Tibial artery (tissue), 4 donors: ENCODE measurements at regions not wholly inside any gene's neighbourhood (a gene's known extent, or its start where the extent isn't known, plus 50 kb on each side); places are given as distances from the start of the nearest gene placed in this dataset.

Experiments used
- DNase-seq, 2 donors: peaks; one replicate each; pipeline ENCODE4 v3.0.0-alpha.2; 2019
- H3K27ac ChIP-seq, 2 donors: fragments of 200-600 bp; sonication (generic) in 1 of 2; 1 replicate in 1 of 2; 2 replicates in 1 of 2; pipeline ENCODE4 v1.5.1; 2018 to 2019; ENCODE audit warnings: mild to moderate bottlenecking in 1 of 2
- H3K27me3 ChIP-seq, 2 donors: fragments of 200-600 bp; sonication (generic) in 1 of 2; one replicate each; pipeline versions ENCODE4 v1.5.1 to v1.6.0; 2016 to 2019
- H3K36me3 ChIP-seq, 3 donors: fragments of 200-600 bp; sonication (generic) in 2 of 3; one replicate each; pipeline ENCODE4 v1.5.1; 2016 to 2019; ENCODE audit warnings: mild to moderate bottlenecking in 2 of 3
- H3K4me1 ChIP-seq, 4 donors: fragments of 200-600 bp; sonication (generic) in 2 of 4; 1 replicate in 3 of 4; 2 replicates in 1 of 4; pipeline ENCODE4 v1.5.1; 2016 to 2019
- H3K4me3 ChIP-seq, 2 donors: fragments of 200-600 bp; sonication (generic) in 1 of 2; 1 replicate in 1 of 2; 2 replicates in 1 of 2; pipeline ENCODE4 v1.5.1; 2018 to 2019; ENCODE audit warnings: mild to moderate bottlenecking in 2 of 2
- H3K9me3 ChIP-seq, 3 donors: fragments of 200-600 bp; sonication (generic) in 1 of 3; one replicate each; pipeline ENCODE4 v1.5.1; 2016 to 2019
- CTCF ChIP-seq, 2 experiments: fragments of 200-600 bp in 1 of 2; fragments of 450-650 bp in 1 of 2; IDR thresholded peaks; one replicate each; pipeline ENCODE4 v1.5.1; 2017 to 2019; ENCODE audit warnings: antibody characterized with exemption in 2 of 2, mild to moderate bottlenecking in 1 of 2, moderate library complexity in 1 of 2
- intact Hi-C: fragments of 100-400 bp; cut with DNase I; formaldehyde crosslinking; loops from one replicate; pipeline ENCODE4 v1.15.0; 2023; ENCODE audit warnings: low total_unique reads

GRCh38 chr11:32297611-32298011 lies 137.7 kb downstream of the WT1 start:
- intact Hi-C loops: no loop called here
- peaks cover 0 to 3% (median 0%) of the 10 kb centered on the region in 3 donors for H3K9me3 ChIP-seq

GRCh38 chr11:32302826-32303225 lies 132.5 kb downstream of the WT1 start:
- Histone ChIP-seq H3K9me3 (no peaks in the 10 kb centered on the region), H3K36me3 (no peaks in the 10 kb centered on the region), H3K27ac (no peak overlapping the region), H3K4me1 (no peaks in the 10 kb centered on the region), H3K4me3 (no peak overlapping the region), H3K27me3 (no peaks in the 10 kb centered on the region)
- no peak for DNase-seq
- TF ChIP-seq CTCF (IDR thresholded peaks at IDR 0.05): no peak
- intact Hi-C loops: no loop called here

More at GRCh38 chr11:32297611-32298011, 137.7 kb downstream of the WT1 start:
- DNase-seq: no peak
- no peaks in the 10 kb centered on the region for H3K27me3 ChIP-seq
- TF ChIP-seq CTCF (IDR thresholded peaks at IDR 0.05): no peak
- no peak overlapping the region for H3K27ac ChIP-seq
- no peak overlapping the region for H3K4me3 ChIP-seq
- H3K36me3 ChIP-seq: no peaks in the 10 kb centered on the region
- H3K4me1 ChIP-seq: no peaks in the 10 kb centered on the region

- intact Hi-C loops: no loop called here
- DNase-seq: no peak
- H3K9me3 ChIP-seq: no peaks in the 10 kb centered on the region
- no peaks in the 10 kb centered on the region for H3K4me1 ChIP-seq
- no peak for TF ChIP-seq CTCF (IDR thresholded peaks at IDR 0.05)
- no peaks in the 10 kb centered on the region for H3K36me3 ChIP-seq
- H3K27me3 ChIP-seq: no peaks in the 10 kb centered on the region
- no peak overlapping the region for H3K4me3 ChIP-seq
- no peak overlapping the region for H3K27ac ChIP-seq
Measured at GRCh38 chr11:32304521-32304920, 130.8 kb downstream of the WT1 start.

GRCh38 chr11:32305460-32305859 lies 129.9 kb downstream of the WT1 start:
- Histone ChIP-seq H3K9me3 (no peaks in the 10 kb centered on the region), H3K27me3 (peaks cover 0 to 6% of the 10 kb centered on the region in 2 donors), H3K27ac (no peak overlapping the region), H3K4me1 (no peaks in the 10 kb centered on the region), H3K36me3 (no peaks in the 10 kb centered on the region), H3K4me3 (no peak overlapping the region)
- no peak for TF ChIP-seq CTCF (IDR thresholded peaks at IDR 0.05)
- no peak for DNase-seq
- intact Hi-C loops: no loop called here

- H3K36me3 ChIP-seq: no peaks in the 10 kb centered on the region
- H3K4me3 ChIP-seq: no peak overlapping the region
- no peak for DNase-seq
- no peak overlapping the region for H3K27ac ChIP-seq
- no peaks in the 10 kb centered on the region for H3K4me1 ChIP-seq
- intact Hi-C loops: no loop called here
- no peaks in the 10 kb centered on the region for H3K9me3 ChIP-seq
- TF ChIP-seq CTCF (IDR thresholded peaks at IDR 0.05): no peak
- H3K27me3 ChIP-seq: peaks cover 0 to 12% of the 10 kb centered on the region in 2 donors
Measured at GRCh38 chr11:32307471-32307870, 127.9 kb downstream of the WT1 start.

- intact Hi-C loops: no loop called here
- TF ChIP-seq CTCF (IDR thresholded peaks at IDR 0.05): no peak
- no peak overlapping the region for H3K27ac ChIP-seq
Measured at GRCh38 chr11:32307913-32308312, 127.4 kb downstream of the WT1 start.

More at GRCh38 chr11:32307913-32308312, 127.4 kb downstream of the WT1 start:
- no peak for DNase-seq
- H3K27me3 ChIP-seq: peaks cover 0 to 12% of the 10 kb centered on the region in 2 donors
- H3K36me3 ChIP-seq: no peaks in the 10 kb centered on the region
- no peaks in the 10 kb centered on the region for H3K9me3 ChIP-seq
- H3K4me3 ChIP-seq: no peak overlapping the region
- H3K4me1 ChIP-seq: no peaks in the 10 kb centered on the region
